Thyroid gland (tissue), 4 donors: ENCODE measurements at regions not wholly inside any gene's neighbourhood (a gene's known extent, or its start where the extent isn't known, plus 50 kb on each side); places are given as distances from the start of the nearest gene placed in this dataset.
"Not testable (repeated sequence)": the region's sequence is repeated elsewhere in the genome, so short reads cannot be mapped to it uniquely, and the experiment has no call there.

Source experiments
- DNase-seq, 2 donors: peaks; one replicate each; pipeline ENCODE4 v3.0.0-alpha.2; 2019
- H3K27ac ChIP-seq, 3 donors: fragments of 200-600 bp; sonication (generic); 1 replicate in 2 of 3; 2 replicates in 1 of 3; pipeline ENCODE4 v1.5.1; 2016 to 2019; ENCODE audit warnings: mild to moderate bottlenecking in 1 of 3, moderate library complexity in 1 of 3
- H3K27me3 ChIP-seq: fragments of 200-600 bp; sonication (generic); one replicate; pipeline ENCODE4 v1.5.1; 2019
- H3K36me3 ChIP-seq, 2 donors: fragments of 200-600 bp; sonication (generic); one replicate each; pipeline ENCODE4 v1.5.1; 2016 to 2019
- H3K4me1 ChIP-seq, 2 donors: fragments of 200-600 bp; sonication (generic); one replicate each; pipeline ENCODE4 v1.5.1; 2017 to 2019
- H3K4me3 ChIP-seq, 3 donors: fragments of 200-600 bp; sonication (generic); replicated peaks in 1 of 3; 1 replicate in 2 of 3; 2 replicates in 1 of 3; pipeline ENCODE4 v1.5.1; 2016; ENCODE audit warnings: mild to moderate bottlenecking in 1 of 3
- H3K9me3 ChIP-seq: fragments of 200-600 bp; sonication (generic); one replicate; pipeline ENCODE4 v1.5.1; 2017
- POLR2A ChIP-seq, 2 donors: fragments of 450-650 bp; IDR thresholded peaks; one replicate each; pipeline ENCODE4 v1.6.1; 2017; ENCODE audit warnings: antibody characterized with exemption in 2 of 2, mild to moderate bottlenecking in 2 of 2, moderate library complexity in 1 of 2
- WGBS, 2 donors: methylation state at CpG; one replicate each; pipeline ENCODE4 v1.1.5; 2017; 5-methylcytosine and 5-hydroxymethylcytosine counted together
- intact Hi-C: fragments of 100-400 bp; cut with DNase I; formaldehyde crosslinking; loops from one replicate; pipeline ENCODE4 v1.15.1; 2023
- TF ChIP-seq, protein P1 (sequence below), 6 experiments: fragments of 200-600 bp in 3 of 6; fragments of 450-650 bp in 3 of 6; sonication (generic) in 3 of 6; IDR thresholded peaks; one replicate each; pipeline ENCODE4 v1.5.1; 2016 to 2019; ENCODE audit warnings: antibody characterized with exemption in 6 of 6, mild to moderate bottlenecking in 2 of 6, inconsistent platforms in 1 of 6, moderate library complexity in 1 of 6

DNA sequence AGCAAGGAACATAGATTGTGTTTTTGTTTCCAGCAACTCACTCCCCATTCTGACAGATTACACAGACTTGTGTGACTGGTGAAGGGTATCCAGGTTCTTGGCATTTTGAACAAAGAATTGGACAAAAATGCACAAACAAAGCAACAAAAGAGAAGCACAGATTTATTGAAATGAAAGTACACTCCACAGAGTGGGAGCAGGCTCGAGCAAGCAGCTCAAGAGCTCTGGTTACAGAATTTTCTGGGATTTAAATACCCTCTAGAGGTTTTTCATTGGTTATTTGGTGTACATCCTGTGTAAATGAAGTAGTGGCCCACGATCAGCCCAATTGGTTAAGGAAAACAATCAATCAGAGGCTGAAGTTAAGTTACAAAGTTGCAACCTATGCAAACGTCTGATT lies 155.0 kb upstream of the JADE1 start:
- DNase-seq: no peak
- Histone ChIP-seq H3K9me3 (no peaks in the 10 kb centered on the region), H3K27me3 (no peaks in the 10 kb centered on the region), H3K36me3 (no peaks in the 10 kb centered on the region), H3K4me3 (no peak overlapping the region), H3K27ac (no peak overlapping the region), H3K4me1 (peaks cover 11 to 27% of the 10 kb centered on the region in 2 donors)
- TF ChIP-seq, protein P1, sequence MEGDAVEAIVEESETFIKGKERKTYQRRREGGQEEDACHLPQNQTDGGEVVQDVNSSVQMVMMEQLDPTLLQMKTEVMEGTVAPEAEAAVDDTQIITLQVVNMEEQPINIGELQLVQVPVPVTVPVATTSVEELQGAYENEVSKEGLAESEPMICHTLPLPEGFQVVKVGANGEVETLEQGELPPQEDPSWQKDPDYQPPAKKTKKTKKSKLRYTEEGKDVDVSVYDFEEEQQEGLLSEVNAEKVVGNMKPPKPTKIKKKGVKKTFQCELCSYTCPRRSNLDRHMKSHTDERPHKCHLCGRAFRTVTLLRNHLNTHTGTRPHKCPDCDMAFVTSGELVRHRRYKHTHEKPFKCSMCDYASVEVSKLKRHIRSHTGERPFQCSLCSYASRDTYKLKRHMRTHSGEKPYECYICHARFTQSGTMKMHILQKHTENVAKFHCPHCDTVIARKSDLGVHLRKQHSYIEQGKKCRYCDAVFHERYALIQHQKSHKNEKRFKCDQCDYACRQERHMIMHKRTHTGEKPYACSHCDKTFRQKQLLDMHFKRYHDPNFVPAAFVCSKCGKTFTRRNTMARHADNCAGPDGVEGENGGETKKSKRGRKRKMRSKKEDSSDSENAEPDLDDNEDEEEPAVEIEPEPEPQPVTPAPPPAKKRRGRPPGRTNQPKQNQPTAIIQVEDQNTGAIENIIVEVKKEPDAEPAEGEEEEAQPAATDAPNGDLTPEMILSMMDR (IDR thresholded peaks at IDR 0.05): no peak
- TF ChIP-seq POLR2A (IDR thresholded peaks at IDR 0.05): no peak
- WGBS, 2 donors: 59 to 64% methylated on average over 3 of the region's 3 CpGs
- intact Hi-C loops: no loop called here

DNA sequence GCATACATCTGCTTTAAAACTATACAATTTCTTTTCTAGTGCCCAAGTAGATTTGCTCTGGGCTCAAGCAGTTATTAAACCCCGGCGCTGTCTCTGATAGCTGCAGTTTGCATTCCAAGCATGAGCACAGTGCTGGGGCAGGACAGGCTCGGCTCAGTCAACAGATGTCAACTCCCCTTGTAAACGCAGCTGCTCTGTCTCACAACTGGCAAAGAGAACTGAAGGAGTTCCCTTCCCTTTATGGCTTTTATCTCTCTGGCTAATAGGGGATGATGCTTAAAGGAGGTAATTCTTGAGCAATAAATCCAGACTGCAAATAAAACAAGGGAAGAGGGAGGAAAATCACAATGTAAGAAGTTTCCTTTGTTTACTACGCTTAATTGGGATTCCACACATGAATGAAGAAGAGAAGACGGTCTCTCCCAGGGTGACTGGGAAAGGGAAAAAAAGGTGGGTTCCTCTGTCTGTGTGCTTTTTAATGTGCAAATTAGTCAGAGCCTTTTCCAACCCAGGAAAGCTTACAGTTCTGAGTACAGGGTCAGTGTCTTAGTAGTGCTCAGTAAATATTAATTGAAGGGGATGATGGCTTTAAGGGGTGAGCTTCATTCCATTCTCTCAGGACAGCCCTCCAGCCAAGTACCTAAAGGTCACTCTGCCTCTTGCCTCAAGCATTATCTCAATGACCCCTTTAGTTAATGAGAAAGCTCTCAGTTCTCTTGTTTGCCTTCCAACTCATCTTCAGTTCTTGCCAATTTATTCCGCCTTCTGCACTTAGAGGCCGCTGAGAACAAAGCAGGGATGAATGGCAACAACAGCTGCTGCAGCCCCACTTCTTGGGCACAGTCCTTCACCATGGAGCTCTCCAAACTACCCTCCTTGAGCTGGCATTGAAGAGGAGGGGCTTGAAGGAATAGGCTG lies 155.7 kb upstream of the JADE1 start:
- WGBS, 2 donors: 60 to 61% methylated on average over 8 of the region's 8 CpGs
- Histone ChIP-seq H3K9me3 (no peaks in the 10 kb centered on the region), H3K4me1 (peaks cover 8 to 20% of the 10 kb centered on the region in 2 donors), H3K27ac (no peak overlapping the region), H3K4me3 (no peak overlapping the region), H3K27me3 (no peaks in the 10 kb centered on the region), H3K36me3 (no peaks in the 10 kb centered on the region)
- no peak for DNase-seq
- intact Hi-C loops: no loop called here
- TF ChIP-seq, protein P1 (IDR thresholded peaks at IDR 0.05): no peak
- TF ChIP-seq POLR2A (IDR thresholded peaks at IDR 0.05): no peak

DNA sequence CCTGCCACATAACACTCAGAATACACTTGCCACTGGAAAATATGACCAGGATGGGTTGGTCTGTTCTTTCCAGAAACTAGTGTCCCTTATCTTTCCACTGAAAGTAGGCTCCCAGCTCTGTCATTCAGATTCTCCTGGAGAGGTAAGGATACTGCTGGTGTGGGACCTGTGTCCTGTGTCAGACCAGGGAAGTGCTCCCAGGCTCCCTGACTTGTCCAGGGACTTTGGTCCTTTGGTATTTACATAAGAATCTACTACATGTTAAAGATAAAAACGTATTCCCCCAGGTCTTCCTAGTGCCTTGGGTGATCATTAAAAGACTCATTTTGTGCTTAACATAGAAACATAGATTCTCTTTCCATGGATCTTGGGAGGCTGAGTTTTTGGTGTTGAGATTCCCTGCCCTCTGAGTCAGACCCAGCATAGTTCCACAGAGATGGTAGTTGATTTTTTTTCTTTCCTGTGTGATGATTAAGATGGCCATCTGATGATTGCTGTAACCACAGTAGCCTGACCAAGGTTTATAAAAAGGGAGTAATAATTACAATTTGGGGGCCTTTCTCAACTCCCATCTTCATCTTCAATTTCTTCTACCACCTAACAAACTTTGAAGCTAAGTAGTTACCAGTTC lies 159.8 kb upstream of the JADE1 start:
- no peaks in the 10 kb centered on the region for H3K9me3 ChIP-seq
- H3K27ac ChIP-seq: no peak overlapping the region
- no peak for TF ChIP-seq POLR2A (IDR thresholded peaks at IDR 0.05)
- WGBS, 2 donors: 61 to 77% methylated on average over 1 of the region's 1 CpG
- DNase-seq: no peak
- H3K4me3 ChIP-seq: no peak overlapping the region
- no peaks in the 10 kb centered on the region for H3K27me3 ChIP-seq
- peaks cover 10 to 13% of the 10 kb centered on the region in 2 donors for H3K4me1 ChIP-seq
- intact Hi-C loops: no loop called here
- H3K36me3 ChIP-seq: no peaks in the 10 kb centered on the region

DNA sequence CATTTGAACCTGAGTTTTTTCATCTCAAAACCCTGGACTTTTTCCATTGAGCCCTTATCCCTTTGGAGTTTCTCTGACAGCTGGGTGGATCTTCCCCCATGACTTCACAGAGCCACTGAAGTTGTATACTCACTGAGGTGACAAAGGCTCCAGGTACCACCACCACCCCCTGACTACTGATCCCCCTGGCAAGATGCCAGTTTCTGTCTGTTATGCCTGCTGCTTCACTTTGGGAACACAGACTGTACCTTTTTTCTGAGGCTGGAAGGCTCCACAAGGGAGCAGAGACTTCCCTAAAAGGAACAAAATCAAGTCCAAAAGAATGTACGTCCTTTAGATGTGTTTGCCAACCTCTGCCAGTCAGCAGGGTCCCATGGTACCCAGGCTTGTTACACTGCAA lies 160.3 kb upstream of the JADE1 start:
- Histone ChIP-seq H3K9me3 (no peaks in the 10 kb centered on the region), H3K36me3 (no peaks in the 10 kb centered on the region), H3K4me3 (no peak overlapping the region), H3K27ac (no peak overlapping the region), H3K4me1 (peaks cover 10 to 12% of the 10 kb centered on the region in 2 donors), H3K27me3 (no peaks in the 10 kb centered on the region)
- DNase-seq: peak in 1 of 2 donors; percentile 14
- TF ChIP-seq, protein P1 (IDR thresholded peaks at IDR 0.05): no peak
- TF ChIP-seq POLR2A (IDR thresholded peaks at IDR 0.05): no peak
- 69 to 84% methylated on average over 1 of the region's 1 CpG for WGBS, 2 donors
- intact Hi-C loops: no loop called here

DNA sequence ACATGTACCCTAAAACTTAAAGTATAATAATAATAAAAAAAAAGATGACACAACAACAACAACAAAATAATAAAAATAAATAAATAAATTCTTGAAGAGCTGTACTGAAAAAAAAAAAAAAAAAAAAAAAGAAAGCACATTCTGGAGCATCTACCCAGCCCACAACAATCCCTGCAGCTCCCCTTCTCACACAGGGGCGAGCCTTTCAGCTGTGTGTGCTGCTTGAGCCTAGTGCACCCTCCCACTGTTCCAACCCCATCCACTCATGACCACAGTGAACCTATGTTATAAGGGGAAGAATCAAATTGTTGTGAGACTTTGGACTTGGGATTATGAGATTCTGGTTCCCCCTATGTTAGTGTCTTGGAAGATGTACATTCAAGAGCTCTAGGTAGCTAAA lies 161.5 kb upstream of the JADE1 start:
- intact Hi-C loops: no loop called here
- Histone ChIP-seq H3K36me3 (no peaks in the 10 kb centered on the region), H3K9me3 (no peaks in the 10 kb centered on the region), H3K4me1 (peaks cover 4 to 10% of the 10 kb centered on the region in 2 donors), H3K27ac (no peak overlapping the region), H3K27me3 (no peaks in the 10 kb centered on the region), H3K4me3 (no peak overlapping the region)
- TF ChIP-seq, protein P1 (IDR thresholded peaks at IDR 0.05): no peak
- WGBS, 2 donors: 96 to 100% methylated on average over 1 of the region's 1 CpG
- DNase-seq: no peak

DNA sequence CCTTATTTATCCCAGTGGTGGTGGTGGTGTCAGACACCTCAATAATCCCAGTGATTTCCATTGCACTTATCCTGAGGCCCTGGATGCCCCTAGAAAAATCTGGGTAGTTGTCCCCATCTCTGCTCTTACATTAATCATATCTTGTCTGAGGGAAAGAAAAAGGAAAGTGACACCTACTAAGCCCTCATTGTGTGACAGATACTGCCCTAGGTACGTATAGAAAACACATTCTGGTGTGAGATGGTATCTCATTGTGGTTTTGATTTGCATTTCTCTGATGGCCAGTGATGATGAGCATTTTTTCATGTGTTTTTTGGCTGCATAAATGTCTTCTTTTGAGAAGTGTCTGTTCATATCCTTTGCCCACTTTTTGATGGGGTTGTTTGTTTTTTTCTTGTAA lies 162.6 kb upstream of the JADE1 start:
- H3K27ac ChIP-seq, H3K9me3 ChIP-seq, H3K27me3 ChIP-seq, intact Hi-C loops, DNase-seq, H3K36me3 ChIP-seq, H3K4me3 ChIP-seq: not testable (repeated sequence)
- peaks cover 4 to 10% of the 10 kb centered on the region in 2 donors for H3K4me1 ChIP-seq
- 84 to 100% methylated on average over 1 of the region's 1 CpG for WGBS, 2 donors

DNA sequence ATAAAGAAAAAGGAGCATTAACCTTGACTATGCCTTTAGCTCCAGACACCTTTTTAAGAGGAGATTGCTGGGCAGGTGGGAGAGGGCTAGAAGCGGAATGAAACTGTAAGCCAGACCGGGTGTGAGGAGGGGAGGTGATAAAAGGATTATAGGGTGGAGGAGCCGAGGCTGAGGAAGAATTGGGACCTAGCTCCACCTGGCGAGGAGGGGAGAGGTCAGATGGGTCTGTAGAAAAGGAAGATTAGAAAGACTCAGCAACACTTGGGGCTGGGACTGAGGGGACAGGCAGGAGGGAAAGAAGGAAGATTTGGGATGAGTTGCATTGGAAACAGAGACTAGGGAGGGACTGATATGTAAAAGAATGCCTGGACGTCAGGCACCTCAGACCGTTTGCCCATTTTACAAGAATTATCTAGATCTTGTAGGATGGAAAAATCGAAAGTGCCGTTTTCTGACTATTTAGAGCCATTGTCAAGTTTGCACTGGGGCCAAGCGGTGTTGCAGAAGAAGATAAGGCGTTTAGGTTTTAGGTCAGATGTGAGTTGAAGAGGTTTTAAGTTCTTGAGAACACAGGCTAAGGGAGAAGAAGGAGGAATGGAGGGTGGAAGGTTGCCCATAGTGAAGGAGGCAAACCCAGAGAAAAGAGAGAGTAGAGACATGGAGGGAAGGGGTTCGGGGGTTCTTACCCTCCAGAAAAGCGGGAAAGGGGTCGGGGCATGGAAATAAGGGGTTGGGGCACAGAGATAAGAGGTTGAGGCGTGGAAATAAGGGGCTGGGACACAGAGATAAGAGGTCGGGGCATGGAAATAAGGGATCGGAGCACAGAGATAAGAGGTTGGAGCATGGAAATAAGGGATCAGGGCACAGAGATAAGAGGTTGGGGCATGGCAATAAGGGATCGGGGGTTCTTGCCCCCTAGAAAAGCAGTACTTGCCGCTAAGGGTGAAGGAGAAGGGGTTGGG lies 164.5 kb upstream of the JADE1 start:
- H3K4me3 ChIP-seq, DNase-seq, H3K27me3 ChIP-seq, H3K27ac ChIP-seq, H3K9me3 ChIP-seq, H3K36me3 ChIP-seq, intact Hi-C loops: not testable (repeated sequence)
- peaks cover 4 to 10% of the 10 kb centered on the region in 2 donors for H3K4me1 ChIP-seq
- WGBS, 2 donors: 84 to 92% methylated on average over 18 of the region's 18 CpGs

DNA sequence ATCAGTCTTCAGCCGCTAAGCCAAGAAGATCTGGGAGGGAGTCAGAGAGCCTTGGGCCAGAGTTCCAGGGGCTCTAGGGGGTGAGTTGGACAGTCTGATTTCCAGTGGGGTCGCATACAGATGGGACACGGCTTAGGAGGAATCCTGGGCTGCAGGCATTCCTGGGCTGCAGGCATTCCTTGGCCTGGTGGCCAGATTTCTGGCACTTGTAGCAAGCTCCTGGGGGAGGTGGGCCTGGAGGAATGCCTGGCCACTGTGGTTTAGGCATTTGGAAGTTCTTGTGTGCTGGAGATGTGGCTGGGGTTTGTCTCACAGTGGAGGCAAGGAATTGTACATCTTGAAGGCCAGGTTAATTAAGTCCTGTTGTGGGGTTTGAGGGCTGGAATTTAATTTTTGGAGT lies 165.4 kb upstream of the JADE1 start:
- H3K27ac ChIP-seq, H3K9me3 ChIP-seq, H3K4me1 ChIP-seq, intact Hi-C loops, H3K4me3 ChIP-seq, H3K36me3 ChIP-seq, H3K27me3 ChIP-seq, DNase-seq: not testable (repeated sequence)
- WGBS, 2 donors: 95% methylated on average over 3 of the region's 3 CpGs
